ENCODE measurements at regions not wholly inside any gene's neighbourhood (a gene's known extent, or its start where the extent isn't known, plus 50 kb on each side); places are given as distances from the start of the nearest gene placed in this dataset.

DNA sequence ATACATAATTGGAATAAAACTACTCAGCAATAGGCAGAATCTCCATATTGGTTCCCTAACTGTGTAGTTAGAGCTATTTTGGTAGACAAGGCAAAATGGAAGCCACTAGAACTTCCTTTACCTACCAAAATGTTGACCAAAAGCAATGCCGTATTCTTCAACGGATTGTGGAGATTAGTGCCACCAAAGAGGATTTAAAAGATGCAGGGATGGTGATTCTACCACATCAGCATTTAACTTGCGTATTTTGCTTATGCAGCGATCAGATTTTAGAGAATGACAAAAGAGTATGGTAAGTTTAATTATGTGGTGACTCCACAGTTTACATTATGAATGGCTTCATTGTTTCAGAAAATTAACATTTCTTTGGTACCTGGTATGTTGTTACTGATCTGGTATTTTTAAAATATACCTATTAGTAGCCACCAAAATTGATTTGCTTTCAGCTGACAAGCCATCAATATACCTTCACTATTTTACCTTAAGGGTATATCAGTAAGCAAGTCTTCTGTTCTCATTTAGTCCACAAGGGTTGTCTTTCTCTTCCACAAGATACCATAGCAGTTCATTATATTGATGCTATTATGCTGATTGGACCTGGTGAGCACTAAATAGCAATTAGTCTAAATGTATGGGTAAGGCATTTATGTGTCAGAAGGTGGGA is 1910.7 kb upstream of the PRR20A start:
- TF ChIP-seq SMAD3 (CRISPR knock-in tag; IDR thresholded peaks at IDR 0.05; ENCODE audit: borderline replicate concordance), result no peak
- no peak for TF ChIP-seq TCF7 (CRISPR knock-in tag; IDR thresholded peaks at IDR 0.05; ENCODE audit: low read depth)
- TF ChIP-seq FOXK1 (CRISPR knock-in tag; IDR thresholded peaks at IDR 0.05), result no peak
- no peak for TF ChIP-seq NR3C1 (CRISPR knock-in tag; conservative IDR thresholded peaks at IDR 0.05; ENCODE audit: low read depth)
- TF ChIP-seq, protein P1, sequence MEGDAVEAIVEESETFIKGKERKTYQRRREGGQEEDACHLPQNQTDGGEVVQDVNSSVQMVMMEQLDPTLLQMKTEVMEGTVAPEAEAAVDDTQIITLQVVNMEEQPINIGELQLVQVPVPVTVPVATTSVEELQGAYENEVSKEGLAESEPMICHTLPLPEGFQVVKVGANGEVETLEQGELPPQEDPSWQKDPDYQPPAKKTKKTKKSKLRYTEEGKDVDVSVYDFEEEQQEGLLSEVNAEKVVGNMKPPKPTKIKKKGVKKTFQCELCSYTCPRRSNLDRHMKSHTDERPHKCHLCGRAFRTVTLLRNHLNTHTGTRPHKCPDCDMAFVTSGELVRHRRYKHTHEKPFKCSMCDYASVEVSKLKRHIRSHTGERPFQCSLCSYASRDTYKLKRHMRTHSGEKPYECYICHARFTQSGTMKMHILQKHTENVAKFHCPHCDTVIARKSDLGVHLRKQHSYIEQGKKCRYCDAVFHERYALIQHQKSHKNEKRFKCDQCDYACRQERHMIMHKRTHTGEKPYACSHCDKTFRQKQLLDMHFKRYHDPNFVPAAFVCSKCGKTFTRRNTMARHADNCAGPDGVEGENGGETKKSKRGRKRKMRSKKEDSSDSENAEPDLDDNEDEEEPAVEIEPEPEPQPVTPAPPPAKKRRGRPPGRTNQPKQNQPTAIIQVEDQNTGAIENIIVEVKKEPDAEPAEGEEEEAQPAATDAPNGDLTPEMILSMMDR (IDR thresholded peaks at IDR 0.05), result no peak
- no peak for TF ChIP-seq FOXJ3 (CRISPR knock-in tag; IDR thresholded peaks at IDR 0.05; ENCODE audit: borderline replicate concordance)
